PC-9 (cell line): ENCODE measurements at regions not wholly inside any gene's neighbourhood (a gene's known extent, or its start where the extent isn't known, plus 50 kb on each side); places are given as distances from the start of the nearest gene placed in this dataset.

Source experiments
- EZH2 ChIP-seq: fragments of 200-600 bp; sonication (generic); IDR thresholded peaks from 2 replicates; pipeline ENCODE4 v1.8.0; 2017; ENCODE audit warnings: antibody characterized with exemption, low read depth
- TF ChIP-seq, protein P1 (sequence below): fragments of 200-600 bp; sonication (generic); conservative IDR thresholded peaks from 2 replicates; pipeline ENCODE4 v1.6.1; 2017; ENCODE audit warnings: mixed run types, antibody characterized with exemption, mild to moderate bottlenecking, moderate library complexity

DNA sequence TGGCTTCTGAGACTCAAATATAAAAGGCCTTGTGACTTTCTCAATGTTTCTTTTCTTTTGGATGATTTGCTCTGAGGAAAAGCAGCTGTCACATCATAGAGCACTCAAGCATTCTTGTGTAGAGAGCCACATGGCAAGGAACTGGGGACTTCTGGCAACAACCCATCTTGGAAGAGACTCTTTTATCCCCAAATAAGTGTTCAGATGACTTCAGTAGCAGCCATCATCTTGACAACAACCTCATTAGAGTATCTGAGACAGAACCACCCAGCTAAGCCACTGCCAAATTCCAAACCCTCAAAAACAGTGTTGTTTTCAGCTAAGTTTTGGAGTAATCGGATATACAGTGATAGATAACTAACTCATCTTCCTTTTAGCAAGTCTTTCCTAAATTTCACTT, 1431.7 kb upstream of the IGFBP7 start:
- TF ChIP-seq EZH2 = no peak
- TF ChIP-seq, protein P1, sequence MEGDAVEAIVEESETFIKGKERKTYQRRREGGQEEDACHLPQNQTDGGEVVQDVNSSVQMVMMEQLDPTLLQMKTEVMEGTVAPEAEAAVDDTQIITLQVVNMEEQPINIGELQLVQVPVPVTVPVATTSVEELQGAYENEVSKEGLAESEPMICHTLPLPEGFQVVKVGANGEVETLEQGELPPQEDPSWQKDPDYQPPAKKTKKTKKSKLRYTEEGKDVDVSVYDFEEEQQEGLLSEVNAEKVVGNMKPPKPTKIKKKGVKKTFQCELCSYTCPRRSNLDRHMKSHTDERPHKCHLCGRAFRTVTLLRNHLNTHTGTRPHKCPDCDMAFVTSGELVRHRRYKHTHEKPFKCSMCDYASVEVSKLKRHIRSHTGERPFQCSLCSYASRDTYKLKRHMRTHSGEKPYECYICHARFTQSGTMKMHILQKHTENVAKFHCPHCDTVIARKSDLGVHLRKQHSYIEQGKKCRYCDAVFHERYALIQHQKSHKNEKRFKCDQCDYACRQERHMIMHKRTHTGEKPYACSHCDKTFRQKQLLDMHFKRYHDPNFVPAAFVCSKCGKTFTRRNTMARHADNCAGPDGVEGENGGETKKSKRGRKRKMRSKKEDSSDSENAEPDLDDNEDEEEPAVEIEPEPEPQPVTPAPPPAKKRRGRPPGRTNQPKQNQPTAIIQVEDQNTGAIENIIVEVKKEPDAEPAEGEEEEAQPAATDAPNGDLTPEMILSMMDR = no peak
